Lower leg skin (tissue), 3 donors: ENCODE measurements at regions not wholly inside any gene's neighbourhood (a gene's known extent, or its start where the extent isn't known, plus 50 kb on each side); places are given as distances from the start of the nearest gene placed in this dataset.

Source experiments
- POLR2A ChIP-seq, 2 donors: fragments of 450-650 bp; IDR thresholded peaks; one replicate each; pipeline ENCODE4 v1.6.1; 2016 to 2017; ENCODE audit warnings: antibody characterized with exemption in 2 of 2, mild to moderate bottlenecking in 1 of 2, moderate library complexity in 1 of 2
- TF ChIP-seq, protein P1 (sequence below), 3 donors: fragments of 450-650 bp; IDR thresholded peaks; one replicate each; pipeline ENCODE4 v1.5.1; 2016; ENCODE audit warnings: antibody characterized with exemption in 3 of 3, mild to moderate bottlenecking in 3 of 3, moderate library complexity in 2 of 3

DNA sequence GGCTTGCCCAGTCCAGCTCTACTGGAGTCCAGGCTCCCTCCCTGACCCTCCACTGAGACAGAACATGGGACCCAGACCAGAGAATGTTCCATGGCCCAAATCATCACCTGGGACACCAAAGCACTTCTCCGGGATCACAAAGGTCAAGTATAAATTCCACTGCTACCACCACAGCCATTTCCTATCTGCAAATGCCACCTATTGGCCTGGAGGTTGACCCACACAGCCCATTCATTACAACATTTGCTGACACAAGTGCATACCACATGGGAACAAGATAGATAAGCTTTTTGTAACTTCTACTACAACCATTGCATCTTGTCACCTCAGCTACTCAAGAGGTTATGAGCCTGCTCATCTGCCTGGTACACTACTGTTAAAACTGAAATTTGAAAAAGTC, 126.8 kb upstream of the NECTIN3 start:
- TF ChIP-seq POLR2A (IDR thresholded peaks at IDR 0.05): no peak
- TF ChIP-seq, protein P1, sequence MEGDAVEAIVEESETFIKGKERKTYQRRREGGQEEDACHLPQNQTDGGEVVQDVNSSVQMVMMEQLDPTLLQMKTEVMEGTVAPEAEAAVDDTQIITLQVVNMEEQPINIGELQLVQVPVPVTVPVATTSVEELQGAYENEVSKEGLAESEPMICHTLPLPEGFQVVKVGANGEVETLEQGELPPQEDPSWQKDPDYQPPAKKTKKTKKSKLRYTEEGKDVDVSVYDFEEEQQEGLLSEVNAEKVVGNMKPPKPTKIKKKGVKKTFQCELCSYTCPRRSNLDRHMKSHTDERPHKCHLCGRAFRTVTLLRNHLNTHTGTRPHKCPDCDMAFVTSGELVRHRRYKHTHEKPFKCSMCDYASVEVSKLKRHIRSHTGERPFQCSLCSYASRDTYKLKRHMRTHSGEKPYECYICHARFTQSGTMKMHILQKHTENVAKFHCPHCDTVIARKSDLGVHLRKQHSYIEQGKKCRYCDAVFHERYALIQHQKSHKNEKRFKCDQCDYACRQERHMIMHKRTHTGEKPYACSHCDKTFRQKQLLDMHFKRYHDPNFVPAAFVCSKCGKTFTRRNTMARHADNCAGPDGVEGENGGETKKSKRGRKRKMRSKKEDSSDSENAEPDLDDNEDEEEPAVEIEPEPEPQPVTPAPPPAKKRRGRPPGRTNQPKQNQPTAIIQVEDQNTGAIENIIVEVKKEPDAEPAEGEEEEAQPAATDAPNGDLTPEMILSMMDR (IDR thresholded peaks at IDR 0.05): no peak
